GM18873 (cell line): ENCODE measurements at regions not wholly inside any gene's neighbourhood (a gene's known extent, or its start where the extent isn't known, plus 50 kb on each side); places are given as distances from the start of the nearest gene placed in this dataset.
A peak's percentile ranks its signal among the peaks of the same experiment; 100 is the strongest.

Experiments
- ATAC-seq: cut with Tn5 transposase; IDR thresholded peaks from one replicate; pipeline ENCODE4 v1.9.1; 2021; ENCODE audit warnings: mild to moderate bottlenecking, moderate library complexity, moderate number of reproducible peaks; ENCODE audit not compliant: unreplicated experiment, low FRiP score

DNA sequence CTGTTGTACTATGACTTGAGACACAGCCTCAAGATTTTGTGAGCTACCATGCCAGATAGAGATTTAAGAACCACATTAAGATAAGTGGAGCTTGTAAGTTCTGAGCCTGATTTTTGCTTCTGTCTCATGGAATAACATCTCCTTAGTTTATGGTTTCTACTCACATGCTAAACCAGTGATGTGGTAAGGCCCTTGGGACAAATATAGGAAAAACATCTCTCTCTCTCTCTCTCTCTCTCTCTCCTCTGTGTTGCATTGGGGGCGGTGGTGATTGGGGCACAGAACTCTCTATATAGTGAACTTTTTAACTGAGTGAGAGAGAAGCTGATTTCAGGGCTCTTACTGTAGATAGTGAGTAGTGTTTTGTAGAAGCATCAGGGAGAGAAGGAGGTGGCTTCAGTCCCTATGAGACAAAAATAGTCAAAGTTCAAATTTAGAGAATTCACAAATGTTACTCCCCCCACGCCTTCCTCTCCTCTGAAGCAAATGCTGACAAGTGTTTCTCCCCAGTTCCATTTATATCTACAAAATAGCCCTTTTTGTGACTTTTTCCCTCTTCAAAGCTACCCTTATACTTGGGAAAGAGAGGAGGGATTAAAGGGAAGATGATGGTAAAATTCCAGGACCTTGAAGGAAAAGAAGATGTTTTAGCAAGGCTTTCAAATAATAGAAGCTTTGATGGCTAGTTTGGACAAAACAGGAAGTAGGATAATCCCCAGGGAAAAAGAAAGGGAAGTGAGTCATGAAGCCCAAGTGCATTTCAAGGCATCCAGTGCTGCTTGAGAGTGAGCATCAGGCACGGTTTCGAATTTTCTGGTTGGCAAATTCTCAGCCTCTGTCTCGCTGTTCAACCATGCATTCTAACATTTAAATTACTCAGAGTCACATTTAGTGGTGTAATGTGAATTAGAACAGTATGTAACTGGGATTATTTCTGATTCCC is 134.3 kb upstream of the AP1S2 start:
- ATAC-seq = no peak

DNA sequence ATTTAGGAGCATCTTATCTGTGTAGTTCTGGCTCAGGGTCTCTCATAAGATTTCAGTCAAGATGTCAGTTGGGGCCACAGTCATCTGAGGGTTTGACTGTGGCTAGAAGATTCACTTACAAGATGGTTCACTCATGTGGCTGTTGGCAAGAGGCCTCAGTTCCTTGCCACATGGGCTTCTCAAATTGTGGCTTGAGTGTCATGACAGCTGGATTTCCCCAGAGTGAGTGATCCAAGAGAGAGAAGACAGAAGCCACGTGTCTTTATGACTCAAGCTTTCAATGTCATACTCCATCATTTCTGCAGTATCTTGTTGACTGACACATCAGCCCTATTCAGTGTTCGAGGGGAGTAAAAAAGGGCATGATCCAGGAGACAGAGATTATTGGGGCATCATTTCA is 131.3 kb upstream of the AP1S2 start:
- ATAC-seq = no peak

DNA sequence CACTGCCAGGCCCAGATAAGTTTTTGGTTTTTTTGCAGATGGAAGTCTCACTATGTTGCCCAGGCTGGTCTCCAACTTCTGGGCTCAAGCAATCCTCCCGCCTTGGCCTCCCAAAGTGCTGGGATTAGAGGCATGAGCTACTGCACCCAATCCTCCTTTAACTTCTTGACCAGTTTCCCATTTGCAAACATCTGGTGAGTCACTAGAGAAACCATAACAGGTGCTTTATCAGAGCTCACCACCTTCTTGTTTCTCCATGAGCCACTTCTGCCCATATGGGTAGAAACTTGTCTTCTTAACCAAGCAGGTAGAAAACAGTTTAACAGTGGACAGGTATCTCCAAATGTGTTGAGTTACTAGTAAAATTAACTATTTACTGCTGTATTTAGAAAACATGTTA is 128.4 kb upstream of the AP1S2 start:
- ATAC-seq = no peak

DNA sequence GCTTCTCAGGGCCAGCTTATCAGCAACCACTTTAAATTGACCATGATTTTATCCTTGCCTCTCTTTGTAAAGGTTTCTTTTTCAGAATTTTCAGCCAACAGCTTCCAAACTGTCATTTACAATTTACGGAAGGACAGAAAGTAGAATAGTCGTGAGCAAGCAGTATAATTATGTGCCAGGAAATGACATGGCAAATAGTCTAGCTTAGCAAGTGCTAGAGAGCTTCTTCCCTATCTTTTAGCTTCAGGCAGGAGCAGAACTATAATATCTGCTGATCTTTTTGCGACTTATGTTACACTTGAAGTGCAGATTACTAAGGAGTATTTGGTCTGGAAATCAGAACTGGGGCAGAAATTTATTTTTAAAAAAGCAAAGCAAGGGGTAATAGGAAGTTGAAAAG is 123.0 kb upstream of the AP1S2 start:
- no peak for ATAC-seq

DNA sequence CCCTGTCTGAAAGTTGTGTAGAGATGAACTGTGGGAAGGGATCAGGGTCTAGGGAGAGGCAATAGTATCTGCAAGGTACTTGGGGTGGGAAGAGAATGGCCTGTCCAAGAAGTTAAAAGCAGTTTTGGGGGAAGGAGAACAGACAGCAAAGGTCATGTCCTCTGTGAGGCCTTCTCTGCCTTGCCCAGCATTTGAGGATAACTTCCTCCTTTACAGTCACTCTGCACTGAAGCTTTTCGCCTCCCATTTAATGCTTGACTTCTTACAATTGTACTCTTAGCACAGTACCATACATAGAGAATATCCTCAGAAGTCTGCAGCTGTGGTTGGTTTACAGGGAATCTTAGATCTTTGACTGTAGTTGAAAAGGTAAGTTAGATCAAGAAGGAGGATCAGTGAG is 121.8 kb upstream of the AP1S2 start:
- ATAC-seq = no peak

DNA sequence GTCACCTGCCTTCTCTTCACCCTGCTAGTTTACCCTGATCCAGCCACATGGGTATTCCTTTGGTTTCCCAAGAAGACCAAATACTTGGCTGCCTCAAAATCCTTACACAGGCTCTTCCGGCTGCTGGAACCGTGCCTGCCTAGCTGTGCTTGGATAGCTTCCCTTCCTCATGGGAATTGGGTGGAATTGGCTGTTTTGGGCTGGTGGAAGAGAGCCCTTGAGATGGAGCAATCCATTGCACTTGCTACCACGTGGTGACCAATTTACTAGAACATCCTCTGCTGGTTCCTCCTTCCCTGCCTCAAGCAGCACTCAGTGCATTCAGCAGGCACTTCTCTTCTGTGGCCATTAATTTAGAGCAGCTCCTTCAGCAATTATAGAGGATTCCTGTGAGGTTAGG is 119.3 kb upstream of the AP1S2 start:
- no peak for ATAC-seq

DNA sequence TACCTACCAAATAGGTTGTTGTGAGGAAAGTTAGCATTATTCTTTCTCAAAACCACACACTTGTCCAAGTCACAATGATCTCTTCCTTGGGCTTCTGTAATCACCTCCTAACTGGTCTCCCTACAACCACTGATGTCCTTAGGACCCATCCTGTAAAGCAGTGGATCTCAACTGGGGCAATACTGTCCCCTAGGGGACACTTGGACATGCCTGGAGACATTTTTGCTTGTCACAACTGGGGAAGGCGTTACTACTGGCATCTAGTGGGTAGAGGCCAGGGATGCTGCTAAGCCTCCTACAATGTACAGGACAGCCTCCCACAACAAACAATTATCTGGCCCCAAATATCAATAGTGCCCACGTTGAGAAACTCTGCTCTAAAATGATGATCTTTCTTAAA is 118.7 kb upstream of the AP1S2 start:
- no peak for ATAC-seq

DNA sequence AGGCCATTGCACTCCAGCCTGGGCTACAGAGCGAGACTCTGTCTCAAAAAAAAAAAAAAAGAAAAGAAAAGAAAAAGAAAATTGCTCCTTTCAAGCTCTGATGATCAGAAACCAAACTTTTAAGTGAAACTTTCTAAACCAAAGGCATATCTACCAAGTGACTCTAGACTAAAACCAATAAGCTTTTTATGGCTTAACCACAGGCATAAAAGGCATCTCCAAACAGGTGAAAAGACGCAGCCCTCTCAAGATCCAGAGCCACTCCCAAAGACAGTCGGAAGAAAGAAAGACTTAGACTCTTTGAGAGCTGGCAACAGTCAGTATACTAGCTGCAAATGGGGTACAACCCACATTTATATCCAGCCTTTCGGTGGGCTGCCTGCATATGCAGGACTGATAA is 117.1 kb upstream of the AP1S2 start:
- ATAC-seq = no peak

DNA sequence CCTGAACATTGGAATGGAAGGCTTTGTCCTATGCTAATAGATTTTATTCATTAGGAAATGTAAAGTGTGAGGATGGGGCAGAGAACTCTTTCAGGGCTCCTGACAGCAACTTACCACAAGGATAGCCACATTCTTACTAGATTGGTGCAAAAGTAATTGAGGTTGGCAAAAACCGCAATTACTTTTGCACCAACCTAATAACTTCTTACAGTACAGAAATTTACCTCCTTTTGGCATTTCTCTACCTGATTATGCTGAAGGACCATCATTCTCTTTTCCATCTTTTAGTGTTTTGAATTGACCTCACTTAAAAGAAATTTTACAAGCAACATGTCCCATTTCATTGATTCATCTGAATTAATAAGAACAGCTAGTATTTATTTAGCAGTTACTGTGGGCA is 109.2 kb upstream of the AP1S2 start:
- no peak for ATAC-seq

DNA sequence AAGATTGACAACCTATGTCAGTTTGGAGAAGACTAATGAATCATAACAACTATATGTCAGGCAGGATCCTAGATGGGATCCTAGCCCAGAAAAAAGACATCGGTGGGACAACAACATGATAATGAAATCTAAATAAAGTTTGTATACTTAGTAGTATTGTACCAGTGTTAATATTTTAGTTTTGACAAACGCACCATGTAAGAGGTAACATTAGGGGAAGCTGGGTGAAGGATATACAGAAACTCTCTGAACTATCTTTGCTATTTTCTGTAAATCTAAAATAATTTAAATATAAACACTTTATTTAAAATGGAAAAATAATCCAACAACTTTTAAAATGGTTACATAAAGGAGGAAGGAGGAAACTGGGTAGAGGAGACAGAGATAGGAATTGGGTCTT is 105.6 kb upstream of the AP1S2 start:
- no peak for ATAC-seq

DNA sequence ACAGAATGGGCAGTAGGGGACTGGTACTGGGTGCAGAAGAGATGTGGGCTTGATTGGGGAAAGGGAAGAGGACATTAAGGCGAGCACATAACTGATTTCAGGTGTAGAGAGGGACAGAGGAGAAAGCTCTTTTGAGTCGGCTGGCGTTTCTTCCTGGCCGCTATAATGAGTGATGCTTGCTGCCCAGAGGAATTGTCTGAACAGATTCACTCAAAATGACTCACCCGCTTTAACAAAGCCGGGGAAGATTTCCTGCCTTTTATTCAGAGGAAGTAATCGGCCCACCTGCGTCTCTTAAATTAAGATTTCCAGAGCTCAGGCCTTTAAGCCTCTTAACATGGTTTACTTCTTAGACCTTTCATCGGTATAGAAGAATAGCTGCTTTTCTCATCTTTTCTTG is 102.1 kb upstream of the AP1S2 start:
- ATAC-seq = no peak

DNA sequence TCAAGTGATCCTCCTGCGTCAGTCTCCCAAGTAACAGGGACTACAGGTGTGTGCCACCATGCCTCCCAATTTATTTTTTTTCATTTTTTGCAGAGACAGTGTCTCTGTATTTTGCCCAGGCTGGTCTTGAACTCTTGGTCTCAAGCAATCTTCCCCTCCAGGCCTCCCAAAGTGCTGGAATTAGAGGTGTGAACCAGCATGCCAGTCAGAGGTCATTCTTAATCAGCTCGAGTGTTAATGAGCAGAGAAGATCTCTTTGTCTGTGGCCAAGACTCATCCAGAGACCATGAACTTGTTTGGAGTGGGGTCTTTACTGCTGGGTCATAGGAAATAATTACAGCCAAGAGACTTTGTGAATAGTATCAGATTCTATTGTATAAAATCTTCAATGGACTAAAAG is 99.2 kb upstream of the AP1S2 start:
- no peak for ATAC-seq

DNA sequence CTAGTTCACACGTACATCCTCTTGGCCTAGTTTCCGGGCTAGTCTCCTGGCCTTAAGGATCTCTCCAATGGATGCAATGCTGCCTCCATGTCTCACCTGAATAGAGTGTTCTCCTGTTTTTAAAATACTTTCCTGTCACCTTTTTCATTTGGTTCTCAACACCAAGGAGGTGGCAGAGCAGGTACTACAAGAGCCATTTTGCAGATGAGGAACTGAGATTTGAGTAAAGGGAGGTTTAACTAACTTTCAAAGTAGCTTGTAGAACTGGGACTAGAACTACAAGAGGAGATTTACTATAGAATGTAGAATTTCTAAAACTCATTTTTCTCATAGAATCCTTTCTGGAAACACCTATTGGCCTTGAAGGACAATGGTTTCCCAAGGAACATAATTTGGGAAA is 97.6 kb upstream of the AP1S2 start:
- ATAC-seq = no peak

DNA sequence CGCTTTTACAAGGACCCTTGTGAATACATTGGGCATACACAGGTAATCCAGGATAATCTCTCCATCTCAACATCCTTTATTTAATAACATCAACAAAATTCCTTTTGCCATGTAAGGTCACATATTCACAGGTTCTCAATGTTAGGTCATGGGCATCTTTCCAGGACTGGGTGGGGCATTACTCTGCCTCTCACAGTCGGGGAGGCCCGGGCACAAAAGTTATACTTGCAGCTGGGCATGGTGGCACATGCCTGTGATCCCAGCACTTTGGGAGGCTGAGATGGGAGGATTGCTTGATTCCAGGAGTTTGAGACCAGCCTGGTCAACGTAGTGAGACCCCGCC is 93.7 kb upstream of the AP1S2 start:
- no peak for ATAC-seq

DNA sequence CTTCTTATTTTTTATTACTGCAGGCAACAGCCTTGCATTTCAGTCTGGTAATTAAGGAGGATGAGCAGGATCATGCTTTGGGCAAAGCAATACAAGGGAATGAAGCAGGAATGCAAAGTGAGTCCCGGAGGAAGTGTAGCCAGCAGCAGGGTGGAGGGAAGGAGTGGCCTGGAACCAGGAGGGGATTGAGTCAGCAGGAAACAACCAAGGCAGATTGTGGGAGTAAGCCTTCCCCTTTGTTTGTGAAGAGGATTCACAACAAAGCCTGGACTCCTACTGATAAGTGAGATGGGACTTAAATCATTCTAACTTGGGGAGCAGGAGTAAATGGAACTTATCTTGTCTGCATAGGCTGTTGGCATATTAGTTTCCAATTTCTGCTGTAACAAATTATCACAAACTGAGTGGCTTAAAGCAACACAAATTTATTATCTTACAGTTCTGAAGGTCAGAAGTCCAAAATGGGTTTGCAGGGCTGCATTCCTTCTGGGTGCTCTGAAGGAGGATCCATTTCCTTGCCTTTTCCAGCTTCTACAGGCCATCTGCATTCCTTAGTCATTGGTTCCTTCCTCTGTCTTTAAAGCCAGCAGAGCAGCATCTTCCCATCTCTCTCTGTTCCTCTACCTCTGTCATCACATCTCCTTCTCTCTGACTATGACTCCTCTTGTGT is 93.2 kb upstream of the AP1S2 start:
- no peak for ATAC-seq

DNA sequence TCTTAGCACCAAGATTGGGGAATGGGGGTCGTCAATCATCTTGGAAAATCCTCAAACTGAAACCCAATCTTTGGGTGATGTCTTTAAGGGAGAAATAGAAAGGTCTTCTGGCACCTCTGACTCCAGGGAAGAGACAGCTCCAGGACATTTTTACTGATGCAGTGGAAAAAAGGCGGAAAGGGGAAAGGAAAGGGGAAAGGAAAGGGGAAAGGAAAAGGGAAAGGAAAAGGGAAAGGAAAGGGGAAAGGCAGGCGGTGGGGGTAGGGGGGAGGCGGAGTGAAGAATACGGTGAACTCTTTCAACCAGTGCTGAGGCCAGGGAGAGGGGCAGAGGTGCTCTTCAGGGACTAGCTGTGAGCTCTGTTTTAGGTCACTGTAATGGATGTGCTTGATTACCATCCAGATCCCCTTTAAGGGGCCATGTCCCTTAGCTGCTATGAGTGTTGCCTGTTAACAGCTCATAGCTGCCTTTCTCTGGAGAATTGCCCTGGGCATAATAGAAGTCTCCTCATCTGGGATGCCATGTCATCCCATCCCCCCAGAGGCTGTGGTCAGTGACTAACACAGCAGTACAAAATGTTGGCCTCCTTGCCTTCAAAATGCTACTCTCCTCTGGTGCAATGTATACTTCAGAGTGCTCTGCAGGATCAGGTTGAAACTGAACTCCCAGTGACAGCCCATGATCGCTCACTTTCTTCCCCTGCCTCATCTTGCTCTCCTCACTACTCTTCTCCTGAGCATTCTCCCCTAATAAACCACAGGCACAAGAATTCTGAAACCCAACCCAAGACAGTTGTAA is 92.4 kb upstream of the AP1S2 start:
- no peak for ATAC-seq

DNA sequence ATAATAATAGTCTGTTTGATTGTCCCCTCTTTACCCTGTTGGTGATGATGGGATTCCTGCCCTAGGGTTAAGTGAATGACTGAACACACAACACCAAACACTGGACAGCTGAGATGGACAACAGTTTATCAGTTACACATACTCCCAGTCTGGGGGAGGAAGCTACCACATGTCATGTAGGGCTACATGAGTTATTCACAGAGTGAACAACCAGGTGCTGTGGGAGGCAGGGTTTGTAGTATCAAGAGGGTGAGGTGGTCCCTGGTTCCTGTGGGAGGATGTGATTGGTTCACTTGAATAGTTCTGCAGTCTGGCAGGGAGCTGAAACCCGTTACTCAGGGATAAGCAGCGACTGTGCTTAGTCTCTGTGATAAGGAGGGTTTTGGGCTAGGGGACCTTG is 88.8 kb upstream of the AP1S2 start:
- no peak for ATAC-seq

DNA sequence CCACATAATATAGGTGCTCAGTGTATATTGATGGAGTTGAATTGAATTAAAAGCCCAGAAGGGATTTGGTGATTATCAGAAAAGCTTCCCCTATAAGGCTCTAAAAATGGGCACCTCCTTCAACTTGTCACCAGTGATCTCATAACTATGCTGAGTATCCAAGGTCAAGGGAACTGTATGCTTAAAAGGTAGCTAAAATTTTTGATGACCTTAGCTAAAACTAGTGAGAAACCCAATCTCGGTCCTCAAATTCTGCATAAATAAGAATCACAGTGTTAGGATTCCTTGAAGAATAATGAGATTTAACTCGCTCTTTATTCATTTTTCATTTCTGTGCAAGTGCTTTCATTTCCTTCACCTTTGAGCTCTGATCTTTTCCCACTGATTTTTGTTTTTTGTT is 87.7 kb upstream of the AP1S2 start:
- no peak for ATAC-seq

DNA sequence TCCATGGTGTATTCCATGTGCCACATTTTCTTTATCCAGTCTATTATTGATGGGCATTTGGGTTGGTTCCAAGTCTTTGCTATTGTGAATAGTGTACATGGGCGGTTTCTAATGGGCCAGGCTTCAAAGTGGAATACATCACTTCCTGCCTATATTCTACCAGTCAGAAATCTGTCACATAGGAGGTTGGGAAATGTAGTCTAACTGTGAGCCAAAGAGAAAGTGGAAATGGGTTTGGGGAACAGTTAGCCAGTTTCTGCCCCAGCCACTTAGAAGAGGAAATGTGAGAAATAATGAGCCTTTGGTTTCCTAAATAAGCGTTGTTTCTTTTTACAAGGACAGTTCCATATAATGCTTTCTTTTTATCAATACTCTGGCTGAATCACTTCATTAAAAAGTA is 85.1 kb upstream of the AP1S2 start:
- peak; percentile 68 for ATAC-seq

DNA sequence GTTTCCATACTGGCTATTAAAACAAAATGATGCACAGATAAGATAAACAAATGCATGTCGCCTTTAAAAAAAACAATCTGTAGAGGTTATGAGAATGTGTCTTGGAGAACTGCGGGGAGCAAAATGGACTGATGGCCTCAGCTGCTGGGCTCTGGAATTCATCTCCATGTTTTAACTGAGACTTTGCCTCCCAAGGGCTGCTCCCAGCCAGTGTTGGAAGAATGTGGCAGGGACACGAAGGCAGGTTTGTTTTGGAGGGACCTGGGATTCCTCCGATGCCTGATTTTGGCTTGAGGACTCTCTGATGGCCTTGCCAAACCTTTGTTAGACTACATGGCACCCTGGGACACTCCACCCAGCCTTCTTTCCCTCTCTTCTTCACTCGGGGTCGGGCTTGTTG is 83.5 kb upstream of the AP1S2 start:
- no peak for ATAC-seq

DNA sequence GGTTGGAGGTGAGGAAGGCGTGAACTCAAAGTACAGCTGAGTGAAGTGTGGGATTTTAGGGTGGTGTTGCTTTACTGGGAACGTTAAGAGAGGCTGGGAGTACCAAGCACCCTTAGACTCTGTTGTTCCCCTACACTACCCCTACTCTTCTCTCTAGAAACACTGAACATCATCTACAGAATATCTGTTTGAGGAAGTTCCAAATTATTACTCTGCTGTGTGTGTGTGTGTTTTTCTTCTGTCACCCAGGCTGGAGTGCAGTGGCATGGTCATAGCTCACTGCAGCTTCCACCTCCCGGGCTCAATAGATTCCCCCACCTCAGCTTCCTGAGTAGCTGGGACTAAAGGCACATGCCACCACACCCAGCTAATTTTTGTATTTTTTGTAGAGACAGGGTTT is 76.7 kb upstream of the AP1S2 start:
- ATAC-seq = no peak
